Activated CD4-positive, alpha-beta memory T cell treated with anti-CD3 and anti-CD28 coated beads for 36 hours (primary cell): ENCODE measurements at regions not wholly inside any gene's neighbourhood (a gene's known extent, or its start where the extent isn't known, plus 50 kb on each side); places are given as distances from the start of the nearest gene placed in this dataset.

ENCODE experiments used
- CTCF ChIA-PET: fragments of 350-600 bp; sonication (Branson Sonifier 250); formaldehyde crosslinking; loops from one replicate; lab custom pipeline; 2021; ENCODE audit warnings: antibody characterized with exemption, inconsistent platforms; lab: Charles Lee
- POLR2A ChIA-PET: fragments of 350-600 bp; sonication (Branson Sonifier 250); formaldehyde crosslinking; loops from one replicate; lab custom pipeline; 2021; ENCODE audit warnings: antibody characterized with exemption; lab: Charles Lee
- DNase-seq: peaks from one replicate; pipeline ENCODE4 v3.0.0-alpha.2; 2020
- H3K27ac Mint-ChIP-seq: one replicate; pipeline ENCODE4 v1.8.0; 2021; ENCODE audit warnings: mixed read lengths
- H3K27me3 Mint-ChIP-seq: one replicate; pipeline ENCODE4 v1.8.0; 2021; ENCODE audit warnings: mixed read lengths
- H3K36me3 Mint-ChIP-seq: one replicate; pipeline ENCODE4 v1.8.0; 2021; ENCODE audit warnings: mixed read lengths
- H3K4me1 Mint-ChIP-seq: one replicate; pipeline ENCODE4 v1.8.0; 2021; ENCODE audit warnings: low read depth, mixed read lengths
- H3K4me3 Mint-ChIP-seq: one replicate; pipeline ENCODE4 v1.8.0; 2021; ENCODE audit warnings: mild to moderate bottlenecking, mixed read lengths
- H3K9me3 Mint-ChIP-seq: one replicate; pipeline ENCODE4 v1.8.0; 2021; ENCODE audit warnings: mixed read lengths
- intact Hi-C: fragments of 100-400 bp; cut with micrococcal nuclease; formaldehyde crosslinking; loops from one replicate; pipeline ENCODE4 v1.15.1; 2023

GRCh38 chr1:36626435-36626834 lies 143.7 kb upstream of the CSF3R start:
- DNase-seq = no peak
- Mint-ChIP-seq H3K9me3 (no peaks in the 10 kb centered on the region), H3K4me1 (peaks cover 8% of the 10 kb centered on the region), H3K27me3 (peaks cover 4% of the 10 kb centered on the region), H3K27ac (no peak overlapping the region), H3K36me3 (no peaks in the 10 kb centered on the region), H3K4me3 (no peak overlapping the region)
- intact Hi-C loops = no loop called here
- ChIA-PET POLR2A (no interaction called here), CTCF (no interaction called here)

- Mint-ChIP-seq H3K27me3 (peaks cover 4% of the 10 kb centered on the region), H3K36me3 (no peaks in the 10 kb centered on the region), H3K9me3 (no peaks in the 10 kb centered on the region), H3K4me1 (peaks cover 8% of the 10 kb centered on the region), H3K4me3 (no peak overlapping the region), H3K27ac (no peak overlapping the region)
- CTCF ChIA-PET = no interaction called here
- intact Hi-C loops = no loop called here
- POLR2A ChIA-PET = no interaction called here
- DNase-seq = no peak
Observed at GRCh38 chr1:36625935-36626310, 143.2 kb upstream of the CSF3R start.

DNA sequence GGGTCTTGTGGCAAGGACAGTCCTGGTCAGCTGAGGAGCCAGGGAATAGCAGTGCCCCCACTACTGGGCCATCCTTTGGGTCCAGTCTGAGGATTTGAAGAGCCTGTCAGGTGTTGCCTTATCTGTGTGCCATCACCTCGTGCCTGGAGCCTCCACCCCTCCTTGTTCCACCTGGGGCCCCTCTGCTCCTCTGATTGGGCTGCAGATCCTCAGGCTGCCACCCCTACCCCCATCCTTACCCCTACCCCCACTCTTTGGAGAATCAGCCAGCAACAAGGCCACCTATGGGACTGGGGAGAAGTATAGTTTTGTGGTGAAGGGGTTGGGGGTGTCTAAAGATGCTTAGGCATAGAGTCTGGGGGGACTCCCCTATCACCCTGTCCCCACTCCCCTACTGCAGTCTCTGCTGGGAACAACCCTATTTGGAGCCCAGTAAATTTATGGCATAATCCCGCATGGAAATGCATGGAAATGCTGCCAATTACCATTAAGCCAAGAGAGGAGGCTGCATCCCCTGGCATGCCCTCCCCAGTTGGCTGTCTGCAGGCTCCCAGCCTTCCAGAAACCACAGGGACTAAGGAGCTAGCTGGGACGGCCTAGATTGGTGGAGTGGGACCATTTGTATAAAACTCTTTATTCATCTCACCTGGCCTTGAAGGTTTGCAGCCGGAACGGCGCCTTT lies 142.7 kb upstream of the CSF3R start:
- ChIA-PET CTCF (no interaction called here), POLR2A (no interaction called here)
- Mint-ChIP-seq H3K4me3 (no peak overlapping the region), H3K9me3 (no peaks in the 10 kb centered on the region), H3K36me3 (no peaks in the 10 kb centered on the region), H3K4me1 (peaks cover 8% of the 10 kb centered on the region), H3K27me3 (peaks cover 4% of the 10 kb centered on the region), H3K27ac (no peak overlapping the region)
- intact Hi-C loops = no loop called here
- DNase-seq = no peak

DNA sequence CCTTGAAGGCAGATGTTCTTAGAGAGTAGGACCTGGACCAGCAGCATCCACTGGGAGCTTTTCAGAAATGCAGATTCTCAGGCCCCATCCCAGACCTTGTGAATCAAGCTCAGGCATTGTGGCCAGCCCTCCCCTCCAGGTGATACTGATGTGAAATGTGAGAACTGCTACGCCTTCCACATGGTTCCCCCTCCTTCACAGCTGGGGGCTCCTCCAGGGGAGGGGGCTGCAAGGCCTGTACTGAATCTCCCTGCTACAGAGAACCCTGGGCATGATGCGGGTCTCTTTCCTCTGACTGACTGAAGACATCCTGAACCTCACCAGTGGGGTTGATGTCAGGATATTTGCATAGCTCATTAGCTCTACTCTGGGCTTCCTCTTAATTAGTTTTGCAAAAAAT lies 141.8 kb upstream of the CSF3R start:
- H3K36me3 Mint-ChIP-seq = no peaks in the 10 kb centered on the region
- CTCF ChIA-PET = interaction anchor here (0.5 kb wide), 1 partner anchor 810 kb away, joined by 3 read pairs; no protein-coding TSS in a partner anchor
- POLR2A ChIA-PET = no interaction called here
- H3K4me1 Mint-ChIP-seq = peaks cover 8% of the 10 kb centered on the region
- DNase-seq = no peak
- peaks cover 4% of the 10 kb centered on the region for H3K27me3 Mint-ChIP-seq
- H3K27ac Mint-ChIP-seq = no peak overlapping the region
- no peaks in the 10 kb centered on the region for H3K9me3 Mint-ChIP-seq
- no peak overlapping the region for H3K4me3 Mint-ChIP-seq
- intact Hi-C loops = no loop called here

DNA sequence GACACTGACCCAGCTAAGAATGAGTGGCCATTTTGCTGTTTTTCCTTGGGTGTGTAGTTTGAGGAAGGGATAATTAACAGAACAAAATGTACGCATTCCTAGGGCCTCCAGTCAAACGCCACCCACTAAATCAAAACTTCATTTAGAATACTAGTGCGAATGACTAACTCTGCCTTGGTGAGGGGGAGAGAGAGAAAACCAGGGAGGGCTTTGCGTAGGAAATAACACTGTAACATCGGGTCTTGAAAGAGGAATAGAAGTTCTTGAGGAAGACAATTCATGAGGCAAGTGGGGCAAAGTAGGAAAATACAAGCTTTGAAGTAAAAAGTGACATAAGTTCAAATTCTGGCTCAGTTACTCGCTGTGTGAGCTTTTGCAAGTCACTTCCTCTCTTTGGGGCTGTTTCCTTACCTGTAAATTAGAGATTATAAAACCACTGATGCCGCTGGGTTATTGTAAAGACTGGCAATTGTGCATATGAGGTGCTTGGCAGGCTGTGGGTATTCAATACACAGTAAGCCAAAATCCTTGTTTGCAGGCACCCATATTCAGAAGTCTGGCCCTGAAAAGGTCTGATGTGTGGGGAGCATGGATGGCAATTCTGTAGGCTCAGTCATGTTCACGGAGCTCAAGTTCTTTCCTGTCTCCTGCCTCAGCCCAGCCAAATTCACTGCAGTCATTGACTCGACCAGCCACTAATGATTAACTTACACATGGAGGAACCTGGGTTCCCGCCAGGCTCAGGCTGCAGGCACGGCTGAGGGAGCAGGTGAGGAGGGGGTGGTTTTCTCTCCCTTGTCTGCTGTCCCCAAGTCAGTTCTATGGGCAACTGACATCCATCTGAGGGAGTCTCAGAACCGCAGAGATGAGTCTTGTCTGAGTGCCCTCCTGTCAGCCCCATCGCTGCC lies 140.3 kb upstream of the CSF3R start:
- ChIA-PET CTCF (interaction anchor here (0.8 kb wide), 1 partner anchor 15 kb away, joined by 3 read pairs; no protein-coding TSS in a partner anchor), POLR2A (no interaction called here)
- DNase-seq = no peak
- H3K4me1 Mint-ChIP-seq = peaks cover 8% of the 10 kb centered on the region
- H3K36me3 Mint-ChIP-seq = no peaks in the 10 kb centered on the region
- H3K4me3 Mint-ChIP-seq = no peak overlapping the region
- no peaks in the 10 kb centered on the region for H3K9me3 Mint-ChIP-seq
- intact Hi-C loops = no loop called here
- peaks cover 4% of the 10 kb centered on the region for H3K27me3 Mint-ChIP-seq
- H3K27ac Mint-ChIP-seq = no peak overlapping the region

DNA sequence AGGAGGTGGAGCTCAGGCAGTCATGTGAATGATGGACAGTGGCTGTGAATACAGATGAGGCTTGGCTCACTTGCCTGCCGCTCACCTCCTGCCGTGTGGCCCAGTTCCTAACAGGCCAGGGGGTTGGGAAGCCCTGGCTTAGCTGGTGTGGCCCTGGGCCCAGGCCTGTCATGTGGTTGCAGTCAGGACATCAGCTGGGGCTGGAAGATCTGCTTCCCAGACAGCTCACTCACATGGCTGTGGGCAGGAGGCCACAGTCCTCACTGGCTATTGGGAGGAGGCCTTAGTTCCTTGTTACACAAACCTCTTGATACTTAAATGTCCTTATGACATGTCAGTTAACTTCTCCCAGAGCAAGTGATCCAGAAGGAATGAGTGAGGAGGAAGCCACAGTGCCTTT lies 138.8 kb upstream of the CSF3R start:
- no peak overlapping the region for H3K4me3 Mint-ChIP-seq
- H3K27me3 Mint-ChIP-seq = peaks cover 3% of the 10 kb centered on the region
- peaks cover 8% of the 10 kb centered on the region for H3K4me1 Mint-ChIP-seq
- intact Hi-C loops = no loop called here
- H3K36me3 Mint-ChIP-seq = no peaks in the 10 kb centered on the region
- ChIA-PET POLR2A (no interaction called here), CTCF (no interaction called here)
- H3K27ac Mint-ChIP-seq = no peak overlapping the region
- DNase-seq = no peak
- no peaks in the 10 kb centered on the region for H3K9me3 Mint-ChIP-seq

GRCh38 chr1:36620142-36620541 lies 137.4 kb upstream of the CSF3R start:
- no peak for DNase-seq
- Mint-ChIP-seq H3K4me1 (peaks cover 8% of the 10 kb centered on the region), H3K9me3 (no peaks in the 10 kb centered on the region), H3K27ac (no peak overlapping the region), H3K27me3 (peaks cover 2% of the 10 kb centered on the region), H3K36me3 (no peaks in the 10 kb centered on the region), H3K4me3 (no peak overlapping the region)
- intact Hi-C loops = no loop called here
- CTCF ChIA-PET = no interaction called here
- POLR2A ChIA-PET = no interaction called here

DNA sequence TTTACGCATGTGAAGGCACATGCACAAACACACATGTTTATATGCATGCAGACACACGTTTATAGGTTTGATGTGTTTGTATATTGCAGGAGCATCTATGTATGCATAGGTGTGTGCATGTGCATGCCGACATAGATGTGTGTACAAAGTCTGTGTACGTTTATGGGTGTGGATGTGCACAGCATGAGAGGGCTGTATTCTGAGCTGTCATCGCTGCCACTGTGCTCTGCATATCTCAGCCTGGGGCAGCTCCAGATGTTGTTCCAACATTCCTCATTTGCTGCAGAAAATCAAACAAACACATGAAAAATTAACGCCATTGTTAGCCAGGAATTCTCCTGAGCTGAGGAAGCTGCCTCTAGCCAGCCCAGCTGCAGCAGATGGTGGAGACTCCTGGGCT lies 132.3 kb upstream of the CSF3R start:
- no peak for DNase-seq
- POLR2A ChIA-PET = no interaction called here
- no peak overlapping the region for H3K4me3 Mint-ChIP-seq
- no peak overlapping the region for H3K27ac Mint-ChIP-seq
- no peaks in the 10 kb centered on the region for H3K36me3 Mint-ChIP-seq
- CTCF ChIA-PET = interaction anchor here (1.4 kb wide), 1 partner anchor 35 kb away, joined by 4 read pairs; no protein-coding TSS in a partner anchor
- H3K4me1 Mint-ChIP-seq = no peaks in the 10 kb centered on the region
- intact Hi-C loops = no loop called here
- no peaks in the 10 kb centered on the region for H3K9me3 Mint-ChIP-seq
- peaks cover 2% of the 10 kb centered on the region for H3K27me3 Mint-ChIP-seq

GRCh38 chr1:36614571-36614970 lies 131.9 kb upstream of the CSF3R start:
- POLR2A ChIA-PET = no interaction called here
- no peak for DNase-seq
- H3K4me1 Mint-ChIP-seq = no peaks in the 10 kb centered on the region
- no peaks in the 10 kb centered on the region for H3K9me3 Mint-ChIP-seq
- H3K4me3 Mint-ChIP-seq = no peak overlapping the region
- H3K27ac Mint-ChIP-seq = no peak overlapping the region
- CTCF ChIA-PET = interaction anchor here (1.4 kb wide), 1 partner anchor 35 kb away, joined by 4 read pairs; no protein-coding TSS in a partner anchor
- no peaks in the 10 kb centered on the region for H3K36me3 Mint-ChIP-seq
- intact Hi-C loops = no loop called here
- peaks cover 2% of the 10 kb centered on the region for H3K27me3 Mint-ChIP-seq

DNA sequence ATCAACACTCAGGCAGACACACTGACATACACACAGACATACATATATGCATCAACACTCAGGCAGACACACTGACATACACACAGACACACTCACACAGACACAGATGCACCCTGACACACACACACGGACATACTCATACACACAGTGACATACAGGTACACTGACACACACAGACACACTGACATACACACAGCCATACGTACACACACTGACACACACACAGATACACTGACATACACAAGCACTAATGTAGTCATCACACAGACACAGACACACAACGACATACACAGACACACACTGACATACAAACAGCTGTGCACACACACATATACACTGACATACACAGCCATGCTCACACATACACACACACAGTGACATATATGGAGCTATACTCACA lies 131.0 kb upstream of the CSF3R start:
- no peak for DNase-seq
- intact Hi-C loops = no loop called here
- H3K4me3 Mint-ChIP-seq = no peak overlapping the region
- H3K4me1 Mint-ChIP-seq = no peaks in the 10 kb centered on the region
- H3K36me3 Mint-ChIP-seq = no peaks in the 10 kb centered on the region
- peaks cover 2% of the 10 kb centered on the region for H3K27me3 Mint-ChIP-seq
- CTCF ChIA-PET = no interaction called here
- H3K27ac Mint-ChIP-seq = no peak overlapping the region
- H3K9me3 Mint-ChIP-seq = no peaks in the 10 kb centered on the region
- POLR2A ChIA-PET = no interaction called here

DNA sequence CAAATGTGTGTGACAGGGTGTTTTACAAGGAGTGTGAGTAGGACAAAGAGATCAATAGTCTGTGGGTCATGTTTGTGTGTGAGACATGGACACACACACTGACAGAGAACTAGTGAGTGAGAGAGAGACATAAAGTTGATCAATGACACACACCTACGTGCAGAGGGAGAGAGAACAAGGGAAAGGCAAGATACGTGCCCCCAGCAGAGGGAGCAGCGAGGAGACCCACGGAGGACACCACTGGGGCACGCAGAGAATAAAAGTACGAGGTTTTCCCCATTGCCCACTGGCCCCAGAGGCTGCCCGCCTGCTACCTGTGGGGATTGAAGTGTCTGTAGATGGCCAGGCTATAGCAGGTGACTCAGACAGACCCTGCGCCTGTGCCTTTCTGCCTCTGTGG lies 130.2 kb upstream of the CSF3R start:
- intact Hi-C loops = no loop called here
- no peaks in the 10 kb centered on the region for H3K36me3 Mint-ChIP-seq
- H3K27ac Mint-ChIP-seq = no peak overlapping the region
- no peak overlapping the region for H3K4me3 Mint-ChIP-seq
- no peaks in the 10 kb centered on the region for H3K4me1 Mint-ChIP-seq
- DNase-seq = no peak
- ChIA-PET POLR2A (no interaction called here), CTCF (no interaction called here)
- H3K27me3 Mint-ChIP-seq = peaks cover 2% of the 10 kb centered on the region
- H3K9me3 Mint-ChIP-seq = no peaks in the 10 kb centered on the region

- Mint-ChIP-seq H3K4me1 (peaks cover 5% of the 10 kb centered on the region), H3K4me3 (no peak overlapping the region)
- CTCF ChIA-PET = no interaction called here
Observed at GRCh38 chr1:36612121-36612520, 129.4 kb upstream of the CSF3R start.

More at GRCh38 chr1:36612121-36612520, 129.4 kb upstream of the CSF3R start:
- peaks cover 2% of the 10 kb centered on the region for H3K27me3 Mint-ChIP-seq
- DNase-seq = no peak
- H3K9me3 Mint-ChIP-seq = no peaks in the 10 kb centered on the region
- no peaks in the 10 kb centered on the region for H3K36me3 Mint-ChIP-seq
- intact Hi-C loops = no loop called here
- POLR2A ChIA-PET = no interaction called here
- H3K27ac Mint-ChIP-seq = no peak overlapping the region
